ENCODE measurements at regions not wholly inside any gene's neighbourhood (a gene's known extent, or its start where the extent isn't known, plus 50 kb on each side); places are given as distances from the start of the nearest gene placed in this dataset.

DNA sequence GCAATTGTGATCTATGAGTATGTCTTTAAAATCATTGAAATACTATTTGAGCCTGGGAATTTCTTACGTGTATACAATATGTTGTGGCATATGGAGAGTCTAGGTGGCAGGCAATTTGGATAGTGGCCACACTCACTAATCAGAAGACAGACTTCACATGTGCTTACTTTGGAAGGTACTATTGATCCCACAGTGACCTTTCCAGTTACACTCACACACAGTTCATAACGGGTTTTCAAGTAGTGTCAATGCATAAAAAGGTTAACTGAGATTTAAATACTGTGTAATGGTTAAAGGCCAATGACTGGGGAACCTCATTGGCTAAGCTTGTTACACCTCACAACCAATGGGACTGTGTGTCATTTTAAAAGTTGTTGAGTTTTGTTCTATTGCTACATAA, 783.2 kb downstream of the RPA4 start:
- no peak for DNase-seq (ENCODE audit: low spot score)

DNA sequence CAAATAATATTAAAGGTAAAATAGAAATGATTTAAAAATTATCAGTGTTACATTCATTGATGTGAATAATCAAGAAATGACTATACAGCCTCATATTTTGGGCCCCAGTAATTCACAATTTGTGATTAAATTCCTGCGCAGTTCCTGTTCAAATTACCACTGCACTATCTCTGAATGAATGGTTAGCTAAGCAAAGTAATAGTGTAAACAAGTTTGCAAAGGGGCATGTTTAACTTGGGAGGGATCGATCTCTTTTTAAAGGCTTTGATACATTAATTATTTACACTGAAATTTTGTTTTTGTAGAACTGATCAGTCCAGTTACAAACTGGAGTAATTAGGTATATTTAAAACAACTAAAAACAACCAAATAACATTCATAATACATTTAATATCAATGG, 784.4 kb downstream of the RPA4 start:
- DNase-seq (ENCODE audit: low spot score) = no peak

DNA sequence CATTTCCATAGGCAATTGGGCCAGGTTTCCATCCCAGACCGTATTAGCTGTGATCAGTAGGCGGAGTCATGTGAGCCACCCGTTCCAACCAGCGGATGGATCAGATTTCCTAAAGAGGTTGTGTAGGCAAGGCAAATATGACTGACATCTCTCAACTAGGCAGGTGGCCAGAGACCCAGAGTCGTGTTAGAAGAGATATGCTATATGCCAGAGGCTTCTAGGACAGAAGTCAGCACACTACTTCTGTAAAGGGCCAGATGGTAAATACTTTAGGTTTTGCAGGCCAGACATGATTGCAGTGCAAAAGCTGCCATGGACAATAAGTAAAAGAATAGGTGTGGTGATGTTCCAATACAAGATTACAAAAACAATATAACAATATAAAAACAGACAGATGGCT, 788.4 kb downstream of the RPA4 start:
- no peak for DNase-seq (ENCODE audit: low spot score)

DNA sequence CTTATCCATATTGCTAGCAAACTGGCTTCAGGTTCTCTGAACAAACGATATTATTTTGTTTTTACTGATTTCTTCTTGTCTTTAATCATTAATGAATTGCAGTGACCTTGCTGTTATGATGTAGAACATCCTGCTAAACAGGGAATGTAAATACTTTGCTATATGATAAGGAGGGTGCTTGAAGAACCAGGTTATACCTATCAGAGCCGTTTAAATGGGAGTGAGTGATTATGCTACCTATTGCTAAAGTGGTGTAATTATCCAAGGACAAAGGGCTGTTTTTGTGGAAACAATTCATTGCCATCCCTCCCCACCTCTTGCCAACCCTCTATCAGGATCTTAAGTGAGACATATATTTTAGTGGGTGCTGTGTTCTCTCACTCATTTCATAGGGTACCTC, 788.9 kb downstream of the RPA4 start:
- no peak for DNase-seq (ENCODE audit: low spot score)

DNA sequence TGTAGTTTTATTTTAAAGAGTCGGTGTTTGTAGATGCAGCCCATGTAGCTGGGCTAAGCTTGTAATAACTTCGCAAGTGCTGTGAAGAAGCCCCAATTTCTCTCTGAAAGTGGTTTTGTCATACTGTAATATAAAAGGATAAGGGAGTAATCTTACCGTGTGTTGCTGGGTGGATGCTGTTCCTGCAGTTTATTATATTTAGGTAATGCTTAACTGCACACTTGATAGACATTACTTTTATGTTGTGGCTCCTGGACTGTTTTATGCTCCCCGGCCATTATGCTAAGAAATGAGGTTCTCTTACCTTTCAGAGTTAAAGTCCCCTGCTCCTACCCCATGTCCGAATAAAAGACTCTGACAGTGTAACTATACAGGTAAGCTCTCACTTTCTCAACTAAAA, 789.4 kb downstream of the RPA4 start:
- DNase-seq (ENCODE audit: low spot score) = no peak

DNA sequence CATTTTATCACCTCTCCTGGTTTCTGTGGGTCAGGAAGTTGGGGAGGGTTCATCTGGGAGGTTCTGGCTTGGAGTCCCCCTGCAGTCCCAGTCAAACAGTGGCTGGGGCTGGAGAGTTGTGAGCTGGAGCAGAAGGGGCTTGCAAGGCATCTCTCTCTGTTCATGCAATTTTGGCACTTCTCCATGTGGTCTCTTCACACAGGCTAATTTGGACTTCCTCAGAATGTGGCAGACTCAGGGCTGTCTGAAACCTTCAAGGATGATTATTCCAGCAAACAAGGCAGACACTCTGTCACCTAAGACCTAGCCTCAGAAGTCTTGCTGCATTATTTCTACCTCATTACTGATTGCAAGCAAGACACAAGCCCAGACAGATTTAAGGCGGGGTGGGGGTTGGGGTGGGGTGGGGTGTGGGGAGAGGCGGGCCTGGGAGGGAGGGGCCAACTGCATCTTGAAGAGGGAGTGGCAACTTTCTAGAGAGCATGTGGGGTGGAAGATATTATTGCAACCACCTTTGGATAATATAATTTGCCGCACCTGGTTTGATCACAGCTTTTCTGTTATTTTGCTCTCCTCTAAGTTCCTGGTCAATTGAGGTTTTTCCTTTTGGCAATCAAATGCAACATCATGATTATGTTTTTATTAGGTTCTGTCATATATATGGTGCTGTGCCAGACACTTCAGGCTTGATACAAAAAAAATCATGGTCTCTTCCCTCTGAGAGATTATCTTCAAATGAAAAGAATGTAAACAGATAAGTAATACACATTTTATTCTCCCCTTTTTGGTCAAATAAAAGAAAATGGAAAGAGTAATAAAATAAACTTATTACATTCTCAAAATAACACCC, 799.5 kb downstream of the RPA4 start:
- DNase-seq (ENCODE audit: low spot score) = no peak

DNA sequence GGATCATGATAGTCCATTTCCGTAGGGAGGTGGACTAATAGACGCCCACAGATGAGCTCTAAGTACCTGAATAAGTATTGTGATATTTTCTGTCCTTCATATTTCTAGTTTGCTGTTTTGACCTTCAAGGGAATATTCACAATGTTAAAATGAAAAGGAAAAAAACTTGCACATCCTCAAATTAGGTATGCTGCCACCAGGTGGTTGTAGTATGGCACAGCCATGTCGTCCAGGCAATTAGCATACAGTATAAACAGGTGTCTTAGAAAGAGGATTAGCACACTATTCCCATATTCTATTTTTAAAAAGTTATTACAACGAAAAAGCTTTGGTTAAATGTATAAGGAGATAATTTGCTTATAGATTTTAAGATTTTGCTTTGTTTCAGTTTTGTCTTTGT, 802.0 kb downstream of the RPA4 start:
- peak; percentile 9 for DNase-seq (ENCODE audit: low spot score)

DNA sequence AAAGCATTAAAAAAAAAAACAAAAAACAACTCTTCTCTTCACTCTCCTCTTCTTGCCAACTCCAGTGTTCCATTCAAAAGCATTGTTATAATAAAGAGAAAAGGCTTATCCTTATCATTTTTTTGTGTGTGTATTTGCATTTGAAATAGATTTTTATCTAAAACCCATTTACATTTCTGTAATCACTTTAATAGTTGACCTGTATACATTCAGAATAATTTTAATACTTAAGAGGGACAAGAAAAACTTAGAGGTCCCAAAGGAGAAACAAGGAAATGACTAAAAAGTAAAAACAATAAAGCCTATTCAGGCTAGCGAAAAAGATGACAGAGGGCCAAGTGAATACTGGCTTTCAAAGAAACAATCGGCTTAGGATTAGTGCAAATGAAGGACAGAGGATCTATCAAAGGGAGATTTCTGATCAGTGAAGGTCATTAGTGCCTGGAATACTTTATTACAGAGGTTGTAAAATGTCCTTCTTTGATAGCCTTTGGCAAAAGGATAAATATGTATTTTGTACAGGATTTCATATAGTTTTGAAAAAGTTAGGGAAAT, 808.3 kb downstream of the RPA4 start:
- DNase-seq (ENCODE audit: low spot score) = no peak

DNA sequence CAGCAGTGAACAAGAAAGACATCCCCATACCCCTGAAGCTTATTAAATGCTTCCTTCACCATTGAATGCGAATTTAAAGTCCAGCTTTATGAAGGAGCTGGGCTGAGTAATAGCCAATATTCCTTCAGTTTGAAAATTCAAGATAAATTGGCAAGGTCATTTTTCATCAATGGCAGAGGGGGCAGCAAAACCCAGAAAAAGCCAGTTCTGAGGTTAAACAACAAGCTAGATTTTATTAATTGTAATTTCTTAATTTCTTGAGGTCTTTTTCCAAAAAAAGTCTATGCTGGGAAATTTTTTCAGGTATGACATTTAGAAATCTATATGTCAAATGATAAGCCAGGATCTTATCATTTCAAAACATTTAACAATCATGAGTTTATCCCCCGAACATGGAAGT, 808.9 kb downstream of the RPA4 start:
- DNase-seq (ENCODE audit: low spot score) = no peak

DNA sequence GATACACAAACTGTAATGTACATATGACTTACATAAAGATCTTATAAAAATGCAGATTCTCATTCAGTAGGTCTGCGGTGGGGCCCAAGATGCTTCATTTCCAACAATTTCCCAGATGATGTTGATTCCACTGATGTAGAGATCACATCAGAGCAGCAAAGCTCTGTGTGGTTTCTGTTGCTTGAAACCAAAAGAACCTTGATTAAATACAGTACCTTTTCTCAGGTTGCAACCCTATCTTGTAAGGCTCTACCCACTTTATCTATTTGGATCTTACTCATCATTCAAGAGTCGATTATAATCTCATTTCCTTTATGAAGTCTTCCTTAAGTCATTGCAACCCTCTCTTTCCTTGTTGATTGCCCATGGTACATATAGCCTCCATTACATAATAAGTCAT, 816.8 kb downstream of the RPA4 start:
- DNase-seq (ENCODE audit: low spot score) = no peak

DNA sequence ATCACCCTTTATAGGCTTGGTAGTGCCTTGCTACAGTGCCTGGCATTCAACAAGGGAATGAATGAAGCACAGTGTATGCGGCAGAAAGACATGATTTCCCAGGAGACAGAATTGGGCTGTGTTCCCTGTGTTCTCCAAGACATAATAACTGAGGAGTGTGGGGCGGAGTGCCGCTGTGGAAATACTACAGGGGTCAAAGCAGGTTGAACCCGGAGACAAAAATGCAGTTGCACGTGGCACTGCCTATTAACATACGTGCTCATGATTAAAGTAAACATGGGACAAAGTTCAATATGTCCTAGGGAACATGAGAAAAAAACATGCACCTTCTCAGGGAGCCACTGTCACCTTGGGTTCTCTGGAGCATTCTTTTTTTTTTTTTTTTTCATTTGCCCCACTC, 820.8 kb downstream of the RPA4 start:
- DNase-seq (ENCODE audit: low spot score) = no peak

DNA sequence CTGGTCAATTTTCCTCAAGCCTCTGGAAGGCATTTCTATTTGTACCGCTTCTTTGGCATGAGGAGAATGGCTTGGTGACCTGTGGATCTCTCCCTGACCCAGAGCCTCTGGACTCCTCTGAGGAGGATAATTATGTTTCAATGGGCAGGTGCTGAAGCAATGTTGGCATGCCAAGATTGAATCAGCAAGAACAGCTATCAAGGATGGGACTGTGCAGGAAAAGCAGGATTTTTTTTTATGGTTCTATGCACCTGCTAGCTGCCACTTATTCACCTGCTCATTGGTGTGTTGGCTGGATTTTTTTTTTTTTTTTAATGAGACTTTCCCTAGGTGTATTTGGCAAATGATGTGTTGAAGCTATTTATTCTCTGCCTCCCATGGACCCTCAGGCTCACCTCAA, 821.2 kb downstream of the RPA4 start:
- no peak for DNase-seq (ENCODE audit: low spot score)

DNA sequence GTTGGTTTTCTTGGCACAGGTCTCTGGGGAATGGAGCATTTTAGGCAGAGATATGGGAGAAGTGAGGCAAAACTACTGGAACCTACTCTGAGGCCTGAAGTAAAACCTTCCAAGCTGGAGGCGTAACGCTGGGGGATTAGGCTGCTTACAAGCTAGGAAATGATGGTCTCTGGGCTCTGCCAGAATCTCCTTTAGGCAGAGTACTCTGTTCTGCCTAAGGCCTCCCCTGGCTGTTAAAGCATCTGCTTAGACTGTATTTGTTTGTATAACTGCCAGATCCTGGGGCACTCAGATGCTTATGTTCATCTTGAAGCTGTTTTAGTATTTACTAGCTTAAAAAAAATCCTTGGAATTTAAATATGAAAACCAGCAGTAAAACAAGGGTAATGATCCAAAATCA, 822.2 kb downstream of the RPA4 start:
- DNase-seq (ENCODE audit: low spot score) = no peak

DNA sequence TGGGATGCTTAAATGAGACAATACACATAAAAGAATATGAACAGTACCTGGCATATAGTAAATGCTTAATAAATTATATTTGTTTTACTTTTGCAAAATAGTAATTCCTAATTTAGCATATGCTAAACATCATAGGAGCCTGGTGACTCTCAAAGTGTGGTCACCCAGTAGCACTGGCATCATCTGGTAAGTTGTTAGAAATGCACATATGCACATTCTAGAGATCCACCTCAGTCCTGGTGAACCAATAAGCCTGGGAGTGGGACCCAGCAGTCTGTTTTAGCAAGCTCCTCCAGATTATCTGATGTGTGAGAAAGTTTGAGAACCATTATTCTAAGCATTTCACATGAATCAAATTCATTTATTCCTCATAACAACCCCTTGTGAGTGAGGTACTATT, 830.4 kb downstream of the RPA4 start:
- no peak for DNase-seq (ENCODE audit: low spot score)

DNA sequence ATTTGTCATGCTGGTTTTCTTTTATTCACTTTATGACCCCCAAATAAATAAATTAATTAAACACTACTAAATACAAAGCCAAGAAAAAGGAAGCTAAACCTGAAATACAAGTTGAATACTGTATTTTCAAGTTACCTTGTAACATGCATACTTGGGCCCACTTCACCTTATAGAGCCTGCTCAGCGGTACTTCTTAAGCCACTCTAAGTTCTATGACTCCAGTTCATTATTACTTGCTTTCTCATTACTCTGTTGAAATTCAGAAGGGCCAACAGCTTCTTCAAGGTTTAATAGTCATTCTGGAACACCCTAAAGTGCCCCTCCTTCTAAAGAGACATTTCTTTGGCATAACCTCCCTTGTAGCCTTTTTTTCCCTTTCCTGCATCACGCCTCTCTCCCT, 844.5 kb downstream of the RPA4 start:
- no peak for DNase-seq (ENCODE audit: low spot score)

DNA sequence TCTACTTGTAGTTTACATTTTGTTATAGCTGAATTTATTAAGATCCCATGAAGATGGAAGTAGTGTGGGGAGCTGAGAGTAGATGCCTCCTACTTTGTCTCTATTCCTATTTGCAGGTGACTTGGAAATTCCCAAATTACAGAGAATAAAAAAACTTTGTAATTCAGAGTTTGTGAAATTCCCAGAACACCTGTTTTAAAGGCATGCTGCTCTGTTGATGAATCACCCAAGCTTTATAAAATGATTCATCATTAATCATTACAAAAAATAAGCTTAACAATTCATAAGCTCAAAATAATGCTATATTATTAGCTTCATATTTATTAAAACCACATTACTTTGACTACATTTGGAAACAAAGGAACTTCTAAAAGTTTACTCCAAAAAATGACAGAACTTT, 856.3 kb downstream of the RPA4 start:
- no peak for DNase-seq (ENCODE audit: low spot score)

DNA sequence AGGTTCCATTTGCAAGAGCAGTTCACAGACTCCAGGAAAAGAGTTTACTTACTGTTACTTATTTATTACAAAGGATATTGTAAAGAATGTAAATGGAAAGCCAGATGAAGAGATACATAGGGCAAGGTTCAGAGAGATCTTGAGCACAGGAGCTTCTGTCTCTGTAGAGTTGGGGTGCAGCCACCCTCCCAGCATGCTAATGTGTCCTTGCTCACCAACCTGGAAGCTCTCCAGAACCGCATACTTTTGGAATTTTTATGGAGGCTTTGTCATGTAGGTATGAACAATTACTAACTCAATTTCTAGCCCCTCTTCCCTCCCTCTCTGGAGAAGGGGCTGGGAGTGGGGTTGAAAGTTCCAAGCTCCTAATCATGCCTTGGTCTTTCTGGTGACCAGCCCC, 857.2 kb downstream of the RPA4 start:
- no peak for DNase-seq (ENCODE audit: low spot score)

DNA sequence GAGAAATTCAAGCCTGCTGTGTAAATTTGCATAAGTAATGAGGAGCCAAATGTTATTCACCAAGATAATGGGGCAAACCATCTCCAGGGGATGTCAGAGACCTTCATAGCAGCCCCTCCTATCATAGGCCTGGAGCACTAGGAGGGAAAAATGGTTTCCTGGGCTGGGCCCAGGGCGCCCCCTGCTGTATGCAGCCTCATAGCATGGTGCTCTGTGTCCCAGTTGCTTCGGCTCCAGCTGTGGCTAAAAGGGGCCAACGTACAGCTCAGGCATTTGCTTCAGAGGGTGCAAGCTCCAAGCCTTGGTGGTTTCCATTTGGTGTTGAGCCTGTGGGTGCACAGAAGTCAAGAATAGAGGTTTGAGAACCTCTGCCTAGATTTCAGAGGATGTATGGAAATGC, 859.3 kb downstream of the RPA4 start:
- DNase-seq (ENCODE audit: low spot score) = no peak

DNA sequence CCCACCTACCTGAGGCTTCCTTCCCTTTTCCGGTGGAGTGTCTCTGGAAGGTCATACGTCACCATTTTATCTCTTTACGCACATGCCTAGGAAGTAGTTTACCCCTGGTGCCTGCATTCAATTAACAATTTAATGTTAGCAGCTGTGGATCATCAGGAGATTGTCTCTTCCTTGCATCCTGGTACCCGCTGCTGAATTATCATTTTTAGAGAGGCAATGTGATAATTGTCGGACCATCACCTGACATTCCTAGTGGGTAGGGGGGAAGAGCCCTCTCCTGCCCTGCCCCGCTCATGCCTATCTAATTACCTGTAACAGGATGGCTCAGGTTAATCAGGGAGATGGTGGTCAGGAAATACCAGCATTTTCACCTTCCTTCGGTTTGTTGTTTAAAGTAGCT, 863.6 kb downstream of the RPA4 start:
- DNase-seq (ENCODE audit: low spot score) = no peak

DNA sequence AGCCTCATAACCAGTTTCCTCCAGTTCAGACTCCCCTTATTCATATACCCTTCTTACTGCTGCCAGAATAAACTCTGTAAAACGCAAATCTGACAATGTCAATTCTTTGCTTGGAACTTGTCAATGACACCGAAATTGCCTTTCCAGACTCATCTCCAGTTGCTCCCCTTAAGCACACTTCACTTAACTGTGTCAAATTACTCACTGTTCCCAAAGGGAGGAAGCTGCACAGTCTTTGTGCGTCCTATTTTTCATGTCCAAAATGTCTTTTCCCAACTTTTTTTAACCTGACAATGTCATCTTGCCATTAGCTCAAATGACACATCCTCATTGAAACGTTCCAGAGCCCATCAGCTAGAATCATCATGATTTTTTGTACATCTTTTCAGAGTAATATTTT, 867.3 kb downstream of the RPA4 start:
- DNase-seq (ENCODE audit: low spot score) = no peak

DNA sequence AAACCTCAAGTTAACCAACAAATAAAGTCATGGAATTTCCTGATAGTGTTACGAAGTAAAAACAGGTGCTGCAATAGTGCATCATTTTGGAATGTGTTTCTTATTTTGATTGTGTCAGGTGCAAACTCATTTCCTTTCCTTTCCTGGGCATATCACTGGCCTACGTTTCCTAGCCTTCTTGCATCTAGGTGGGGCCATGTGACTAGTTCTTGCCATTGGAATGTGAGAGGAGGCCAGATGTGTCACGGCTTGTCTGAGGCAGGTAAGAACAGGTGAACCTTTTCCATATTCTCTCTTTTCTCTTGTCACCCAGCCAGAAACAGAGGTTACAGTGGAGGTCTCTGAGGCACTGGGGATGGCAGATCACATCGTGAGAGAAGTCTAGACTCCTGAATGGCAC, 868.0 kb downstream of the RPA4 start:
- DNase-seq (ENCODE audit: low spot score) = no peak

DNA sequence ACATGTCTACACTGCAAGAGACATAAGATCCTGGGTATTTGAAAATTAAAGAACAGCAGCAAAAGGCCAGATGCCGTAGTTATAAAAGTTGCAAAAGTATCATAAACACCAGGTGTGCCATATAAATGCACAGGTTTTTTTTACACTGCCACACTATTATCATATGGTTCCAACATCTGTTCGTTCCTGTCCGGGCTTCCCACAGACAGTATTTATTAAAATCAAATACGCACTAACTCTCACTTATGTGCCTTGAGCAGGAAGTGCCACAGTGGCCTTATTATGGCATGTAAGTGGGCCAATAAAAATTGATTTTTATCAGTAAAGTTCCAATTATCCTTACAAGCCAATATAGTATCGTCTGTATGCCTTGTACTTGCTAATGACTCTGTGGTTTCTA, 873.2 kb downstream of the RPA4 start:
- no peak for DNase-seq (ENCODE audit: low spot score)

DNA sequence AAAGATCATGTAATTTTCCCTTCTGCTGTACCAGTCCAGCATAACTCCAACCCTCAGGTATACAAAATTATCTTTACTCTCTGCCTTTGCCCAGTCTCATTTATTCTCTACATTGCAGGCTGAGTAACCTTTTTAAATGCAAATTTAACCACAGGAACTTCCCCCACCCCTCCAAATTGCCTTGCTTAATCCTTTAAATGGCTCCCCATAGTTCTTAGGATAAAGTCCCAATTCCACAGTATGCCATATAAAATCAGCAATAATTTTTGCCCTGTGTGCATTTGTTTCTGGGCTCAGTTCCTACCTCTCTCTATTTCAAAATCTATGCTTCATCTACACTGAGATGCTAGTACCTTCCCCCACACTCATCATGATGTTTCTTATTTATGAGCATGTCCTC, 879.7 kb downstream of the RPA4 start:
- DNase-seq (ENCODE audit: low spot score) = no peak

DNA sequence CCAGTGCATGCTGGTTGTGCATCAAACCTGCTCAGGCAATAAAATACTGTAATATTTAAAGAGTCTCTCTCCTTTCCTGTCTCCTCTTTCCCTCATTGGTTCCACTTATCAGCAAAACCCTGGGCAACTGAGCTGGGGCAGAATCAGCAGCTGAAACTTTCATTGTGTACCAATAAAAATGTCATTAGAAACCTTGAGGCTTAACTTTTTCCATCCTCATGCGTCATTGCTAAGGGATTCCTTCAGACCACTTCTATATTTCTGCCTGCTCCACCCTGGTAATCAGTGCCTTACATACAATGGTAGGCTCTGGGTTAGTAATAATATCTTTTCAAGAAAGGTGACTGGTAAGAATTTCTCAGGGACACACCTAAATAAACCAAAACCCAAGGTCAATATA, 880.3 kb downstream of the RPA4 start:
- no peak for DNase-seq (ENCODE audit: low spot score)
